ENCODE measurements at regions not wholly inside any gene's neighbourhood (a gene's known extent, or its start where the extent isn't known, plus 50 kb on each side); places are given as distances from the start of the nearest gene placed in this dataset.

- no peak for DNase-seq (ENCODE audit: low read depth)
These were observed 216.8 kb upstream of the CDYL start for GRCh38 chr6:4559281-4559875.

- DNase-seq (ENCODE audit: low read depth), result no peak
These were observed 221.6 kb upstream of the CDYL start for GRCh38 chr6:4554645-4555044.

GRCh38 chr6:4553387-4553786, 222.8 kb upstream of the CDYL start:
- DNase-seq (ENCODE audit: low read depth), result no peak

DNA sequence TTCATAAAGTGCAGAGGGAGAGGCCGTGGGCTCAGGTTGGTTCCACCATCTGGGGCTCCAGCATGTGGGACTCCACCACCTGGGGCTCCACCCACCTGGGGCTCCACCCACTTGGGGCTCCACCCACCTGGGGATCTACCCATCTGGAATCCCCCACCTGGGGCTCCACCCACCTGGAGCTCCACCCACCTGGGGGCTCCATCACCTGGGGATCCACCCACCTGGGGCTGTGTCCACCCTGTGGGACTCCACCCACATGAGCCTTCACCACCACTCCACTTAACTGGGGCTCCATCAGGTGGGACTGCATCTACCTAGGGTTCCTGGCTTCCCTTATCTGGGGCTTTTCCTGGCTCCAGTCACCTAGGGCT, 226.0 kb upstream of the CDYL start:
- no peak for DNase-seq (ENCODE audit: low read depth)

- no peak for DNase-seq (ENCODE audit: low read depth)
These were observed 226.5 kb upstream of the CDYL start for GRCh38 chr6:4549556-4550226.

- DNase-seq (ENCODE audit: low read depth), result no peak
These were observed 230.3 kb upstream of the CDYL start for GRCh38 chr6:4545893-4546292.

- DNase-seq (ENCODE audit: low read depth), result no peak
These were observed 232.6 kb upstream of the CDYL start for GRCh38 chr6:4543596-4543995.

GRCh38 chr6:4533576-4533975, 242.6 kb upstream of the CDYL start:
- no peak for DNase-seq (ENCODE audit: low read depth)

DNA sequence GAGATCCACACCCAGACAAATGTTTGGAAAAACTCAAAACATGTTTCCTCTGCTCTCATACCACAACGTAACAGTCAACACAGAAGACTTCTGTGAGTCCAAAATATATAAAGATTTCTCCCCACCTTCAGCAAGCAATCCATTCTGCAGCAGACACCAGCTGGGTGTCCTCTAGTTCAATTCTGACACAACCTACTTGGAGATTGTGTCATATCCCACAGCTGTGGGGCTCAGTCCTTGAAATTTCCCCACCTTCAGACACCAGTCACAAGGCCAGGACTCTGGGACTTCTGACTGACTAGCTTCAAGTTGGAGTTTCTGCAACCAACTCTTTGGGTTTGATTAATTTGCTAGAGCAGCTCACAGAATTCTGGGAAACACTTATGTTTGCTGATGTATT, 244.8 kb upstream of the CDYL start:
- DNase-seq (ENCODE audit: low read depth), result no peak

DNA sequence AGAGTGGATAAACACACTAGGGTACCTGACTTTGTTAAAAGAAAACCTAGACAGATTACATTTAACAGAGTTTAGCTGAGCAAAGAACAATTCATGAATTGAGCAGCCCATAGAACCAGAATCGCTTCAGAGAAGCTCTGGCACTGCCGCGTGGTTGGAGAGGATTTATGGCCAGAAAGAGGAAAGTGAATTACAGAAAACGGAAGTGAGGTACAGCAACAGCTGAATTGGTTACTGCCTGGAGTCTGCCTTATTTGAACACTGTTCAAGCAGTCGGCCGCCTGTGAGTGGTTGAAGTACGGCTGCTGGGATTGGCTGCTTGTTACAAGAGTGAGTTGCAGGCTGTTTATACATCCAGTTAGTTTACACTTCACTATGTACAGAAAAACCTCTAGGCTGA, 253.8 kb upstream of the CDYL start:
- no peak for DNase-seq (ENCODE audit: low read depth)

DNA sequence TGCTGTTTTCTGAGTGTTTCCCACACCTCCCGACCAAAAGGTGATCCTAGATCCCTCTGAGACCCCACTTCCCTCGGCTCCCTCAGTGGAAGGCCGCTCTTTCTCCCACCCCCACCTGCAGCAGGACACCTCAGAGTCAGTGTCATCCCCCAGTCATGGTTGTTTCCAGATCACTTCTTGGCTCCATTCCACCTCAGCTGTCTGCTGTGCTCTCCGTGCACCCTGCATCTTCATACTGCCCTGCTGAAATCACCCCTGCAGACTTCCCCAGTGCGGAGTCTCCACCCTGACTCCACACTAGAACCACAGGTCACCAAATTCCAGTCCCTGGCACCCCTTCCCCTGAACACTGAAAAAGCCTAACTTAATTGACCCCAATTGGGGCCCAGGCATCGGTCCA, 255.1 kb upstream of the CDYL start:
- DNase-seq (ENCODE audit: low read depth), result no peak

- no peak for DNase-seq (ENCODE audit: low read depth)
These were observed 257.7 kb upstream of the CDYL start for GRCh38 chr6:4518506-4518905.

DNA sequence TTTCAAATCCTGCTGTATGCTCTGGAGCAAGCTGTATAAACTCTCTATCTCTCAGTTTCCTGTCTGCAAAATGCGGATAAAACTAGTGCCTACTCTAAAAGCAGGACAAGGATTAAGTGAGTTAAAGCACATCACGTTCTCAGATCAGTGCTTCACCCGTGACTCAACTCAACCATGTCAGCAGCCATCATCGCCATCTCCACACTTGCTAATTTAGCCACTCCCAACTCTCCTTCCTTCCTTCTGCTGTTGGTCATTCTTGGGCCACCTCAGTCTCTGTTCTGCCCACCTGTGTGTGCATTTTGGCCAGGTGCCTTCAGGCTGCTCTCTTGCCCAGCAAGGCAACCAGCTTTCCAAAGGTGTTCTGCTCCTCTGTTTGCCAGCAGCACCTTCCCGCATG, 260.0 kb upstream of the CDYL start:
- no peak for DNase-seq (ENCODE audit: low read depth)

GRCh38 chr6:4513561-4513960, 262.6 kb upstream of the CDYL start:
- no peak for DNase-seq (ENCODE audit: low read depth)

GRCh38 chr6:4512051-4512471, 264.1 kb upstream of the CDYL start:
- DNase-seq (ENCODE audit: low read depth), result no peak

DNA sequence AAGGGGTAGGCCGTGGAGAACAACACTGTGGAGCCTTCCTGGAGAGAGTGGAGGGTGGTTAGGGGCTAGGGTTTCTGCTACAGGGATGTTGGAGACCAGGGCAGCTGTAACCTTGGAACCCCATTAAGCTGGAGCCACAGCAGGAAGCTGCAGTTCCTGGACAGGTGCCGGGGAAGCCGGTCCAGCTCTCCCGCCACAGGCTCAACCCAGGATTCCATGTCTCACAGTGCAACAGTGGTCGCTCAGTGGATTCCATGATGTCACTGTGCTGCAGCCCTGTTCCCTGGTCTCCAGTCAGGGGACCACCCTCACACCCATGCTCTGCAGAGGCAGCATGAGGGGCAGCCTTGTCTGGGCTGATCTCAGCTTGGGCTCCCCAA, 264.6 kb upstream of the CDYL start:
- DNase-seq (ENCODE audit: low read depth), result no peak

GRCh38 chr6:4510906-4511640, 265.1 kb upstream of the CDYL start:
- no peak for DNase-seq (ENCODE audit: low read depth)

DNA sequence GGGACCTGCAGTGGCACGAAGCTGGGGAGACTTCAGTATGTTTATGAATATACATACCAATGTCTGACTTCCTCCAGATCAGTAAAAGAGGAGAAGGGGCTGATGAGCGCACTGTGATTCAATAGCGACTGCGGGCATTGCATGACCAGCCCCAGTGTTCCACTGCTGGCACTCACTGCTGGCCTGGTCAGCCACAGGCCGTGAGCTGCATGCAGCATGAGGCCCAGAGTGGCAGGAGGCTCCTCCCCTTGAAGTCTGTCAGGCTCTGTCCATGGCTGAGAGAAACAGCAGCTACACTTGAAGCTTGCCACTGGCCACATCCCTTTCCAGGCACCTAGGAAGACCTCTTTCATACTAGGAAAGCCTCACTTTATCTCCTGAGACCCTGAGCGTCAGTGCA, 265.9 kb upstream of the CDYL start:
- DNase-seq (ENCODE audit: low read depth), result no peak

DNA sequence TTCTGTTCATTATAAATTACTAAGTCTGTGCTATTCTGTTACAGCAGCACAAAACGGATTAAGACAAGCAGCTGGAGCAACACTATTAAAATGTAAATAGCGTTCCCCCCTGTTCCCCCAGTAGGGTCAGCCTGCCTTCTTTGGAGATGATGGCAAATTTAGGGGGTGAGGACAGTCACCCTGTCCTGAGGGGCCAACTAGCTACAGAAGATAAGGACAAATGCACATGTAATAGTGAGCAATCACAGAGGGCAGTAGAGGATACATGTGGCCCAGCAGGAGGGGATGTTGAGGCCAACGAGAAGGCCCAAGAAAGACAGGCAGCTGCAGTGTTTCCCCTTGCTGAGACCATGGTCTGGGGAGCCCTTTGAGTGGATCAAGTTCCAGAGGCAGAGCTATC, 266.7 kb upstream of the CDYL start:
- no peak for DNase-seq (ENCODE audit: low read depth)

GRCh38 chr6:4506792-4507191, 269.4 kb upstream of the CDYL start:
- no peak for DNase-seq (ENCODE audit: low read depth)

GRCh38 chr6:4506223-4506622, 270.0 kb upstream of the CDYL start:
- DNase-seq (ENCODE audit: low read depth), result no peak

GRCh38 chr6:4504700-4505099, 271.5 kb upstream of the CDYL start:
- no peak for DNase-seq (ENCODE audit: low read depth)

GRCh38 chr6:4503700-4504099, 272.5 kb upstream of the CDYL start:
- DNase-seq (ENCODE audit: low read depth), result no peak

DNA sequence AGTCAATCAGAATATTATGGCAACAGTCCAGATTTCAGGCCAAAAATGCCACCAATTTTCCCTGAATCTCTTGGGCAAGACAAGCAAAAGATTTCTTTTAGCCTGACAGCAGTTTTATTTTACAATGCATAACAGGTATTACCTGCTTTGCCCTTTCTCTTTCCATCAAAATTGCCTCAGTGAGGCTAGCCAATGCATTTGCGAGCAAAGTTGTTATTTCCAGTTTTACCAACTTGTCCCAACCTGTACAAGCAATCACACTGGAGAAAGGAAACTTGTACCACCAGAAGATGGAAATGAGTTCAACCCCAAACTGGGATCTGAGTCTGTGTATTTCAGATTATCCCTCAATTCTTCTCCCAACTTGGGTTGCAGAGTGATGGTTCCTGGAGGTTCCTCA, 279.9 kb upstream of the CDYL start:
- DNase-seq (ENCODE audit: low read depth), result no peak

Data from activated T-helper 9 cell treated with anti-CD3 and anti-CD28 coated beads, Interleukin-2, amount 50 U/mL, for 16 hours (primary cell).